ENCODE measurements at regions not wholly inside any gene's neighbourhood (a gene's known extent, or its start where the extent isn't known, plus 50 kb on each side); places are given as distances from the start of the nearest gene placed in this dataset.

DNA sequence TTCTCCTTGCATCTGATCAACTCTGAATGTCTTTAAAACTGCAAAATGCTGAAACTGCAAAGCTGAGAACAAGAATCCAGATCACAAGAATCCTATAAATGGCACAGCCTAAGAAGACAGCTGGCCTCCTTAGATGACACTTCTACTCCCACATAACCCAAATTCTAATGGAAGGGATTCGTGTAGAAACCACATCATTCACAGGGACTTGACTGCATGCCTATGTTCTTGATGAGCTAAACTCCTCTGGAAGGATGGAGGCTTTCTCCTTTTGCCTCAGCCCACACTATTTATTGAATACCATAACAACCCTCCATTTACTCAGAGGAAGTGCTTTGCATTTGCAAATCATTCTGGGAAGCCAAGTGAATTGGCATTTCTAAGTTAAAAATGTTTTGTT, 252.5 kb upstream of the VWC2 start:
- DNase-seq (ENCODE audit: low spot score), result no peak
- TF ChIP-seq, protein P1, sequence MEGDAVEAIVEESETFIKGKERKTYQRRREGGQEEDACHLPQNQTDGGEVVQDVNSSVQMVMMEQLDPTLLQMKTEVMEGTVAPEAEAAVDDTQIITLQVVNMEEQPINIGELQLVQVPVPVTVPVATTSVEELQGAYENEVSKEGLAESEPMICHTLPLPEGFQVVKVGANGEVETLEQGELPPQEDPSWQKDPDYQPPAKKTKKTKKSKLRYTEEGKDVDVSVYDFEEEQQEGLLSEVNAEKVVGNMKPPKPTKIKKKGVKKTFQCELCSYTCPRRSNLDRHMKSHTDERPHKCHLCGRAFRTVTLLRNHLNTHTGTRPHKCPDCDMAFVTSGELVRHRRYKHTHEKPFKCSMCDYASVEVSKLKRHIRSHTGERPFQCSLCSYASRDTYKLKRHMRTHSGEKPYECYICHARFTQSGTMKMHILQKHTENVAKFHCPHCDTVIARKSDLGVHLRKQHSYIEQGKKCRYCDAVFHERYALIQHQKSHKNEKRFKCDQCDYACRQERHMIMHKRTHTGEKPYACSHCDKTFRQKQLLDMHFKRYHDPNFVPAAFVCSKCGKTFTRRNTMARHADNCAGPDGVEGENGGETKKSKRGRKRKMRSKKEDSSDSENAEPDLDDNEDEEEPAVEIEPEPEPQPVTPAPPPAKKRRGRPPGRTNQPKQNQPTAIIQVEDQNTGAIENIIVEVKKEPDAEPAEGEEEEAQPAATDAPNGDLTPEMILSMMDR (IDR thresholded peaks at IDR 0.05; ENCODE audit: extremely low read depth, missing control alignments), result no peak

DNA sequence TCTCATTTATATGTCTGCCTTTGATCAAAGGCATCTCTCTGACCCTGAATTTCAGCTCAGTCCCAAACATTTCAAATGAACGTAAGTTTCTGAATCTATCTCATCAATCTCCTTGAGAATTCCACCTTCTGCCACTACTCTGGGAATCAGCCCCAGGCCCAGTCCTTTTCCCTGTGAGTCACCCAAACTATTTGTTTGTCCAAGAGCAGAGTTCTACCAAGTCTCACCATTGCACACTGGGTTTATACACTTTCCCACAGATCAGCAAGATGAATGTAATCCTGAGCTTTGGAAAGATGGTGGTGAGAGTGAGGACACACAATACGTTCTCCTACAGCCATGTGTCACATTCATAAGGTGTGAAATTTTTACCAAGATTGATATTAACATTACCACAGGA, 251.3 kb upstream of the VWC2 start:
- DNase-seq (ENCODE audit: low spot score), result no peak
- TF ChIP-seq, protein P1 (IDR thresholded peaks at IDR 0.05; ENCODE audit: extremely low read depth, missing control alignments), result no peak

DNA sequence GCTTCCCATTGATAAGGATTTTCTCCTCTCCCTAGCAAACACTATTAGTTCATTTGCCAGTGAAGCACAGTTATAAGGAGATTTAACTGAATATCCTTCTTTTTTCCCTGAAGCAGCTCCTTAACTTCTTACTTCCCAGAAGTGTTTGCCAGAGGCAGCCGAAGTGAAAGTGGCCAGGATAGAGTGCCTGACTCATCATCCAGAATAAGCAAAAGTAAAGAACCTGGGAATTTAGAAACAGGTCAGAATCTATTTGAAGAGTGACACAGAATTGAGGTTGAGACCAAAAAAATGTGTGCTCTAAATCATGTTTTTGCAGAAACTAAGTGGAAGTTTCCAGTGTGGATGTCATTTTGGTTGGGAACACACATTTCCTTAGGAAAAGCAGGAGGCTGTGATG, 249.6 kb upstream of the VWC2 start:
- TF ChIP-seq, protein P1 (IDR thresholded peaks at IDR 0.05; ENCODE audit: extremely low read depth, missing control alignments), result no peak
- DNase-seq (ENCODE audit: low spot score), result no peak

DNA sequence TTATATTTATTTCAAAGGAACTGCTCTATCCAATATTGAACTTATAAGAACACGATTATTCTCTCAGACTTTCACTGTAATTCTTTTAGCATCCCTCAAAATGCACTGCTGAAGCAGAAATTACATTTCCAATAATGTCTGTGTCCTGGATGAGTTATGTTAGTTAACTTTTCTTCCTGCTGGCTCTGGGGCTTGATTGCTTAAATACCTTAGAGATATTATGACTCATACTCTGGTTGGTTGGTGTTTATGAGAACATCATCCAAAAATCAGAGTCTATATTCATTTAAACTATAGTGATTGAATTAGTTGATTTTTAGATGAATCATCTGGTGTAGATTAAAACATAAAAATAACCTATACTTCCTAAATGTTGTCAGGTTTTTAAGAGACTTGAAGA, 246.3 kb upstream of the VWC2 start:
- DNase-seq (ENCODE audit: low spot score), result no peak
- TF ChIP-seq, protein P1 (IDR thresholded peaks at IDR 0.05; ENCODE audit: extremely low read depth, missing control alignments), result no peak

DNA sequence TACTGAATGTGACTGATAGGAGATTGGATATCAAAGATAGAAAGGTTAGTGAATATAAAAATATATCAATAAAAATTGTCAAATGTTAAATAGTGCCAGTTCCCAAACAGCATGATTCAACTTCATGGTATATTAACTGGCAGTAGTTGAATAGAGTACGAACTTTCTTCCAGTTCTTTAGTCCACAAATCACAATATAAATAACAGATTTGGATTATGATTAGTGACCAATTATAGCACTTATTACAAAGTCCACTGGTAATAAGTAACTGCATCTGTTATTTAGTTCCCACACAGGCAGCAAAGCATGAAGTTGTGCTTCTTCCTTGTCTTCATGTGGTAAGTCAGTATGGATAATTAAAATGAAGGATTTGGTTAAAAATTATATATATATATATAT, 243.0 kb upstream of the VWC2 start:
- DNase-seq (ENCODE audit: low spot score), result no peak
- TF ChIP-seq, protein P1 (IDR thresholded peaks at IDR 0.05; ENCODE audit: extremely low read depth, missing control alignments), result no peak

DNA sequence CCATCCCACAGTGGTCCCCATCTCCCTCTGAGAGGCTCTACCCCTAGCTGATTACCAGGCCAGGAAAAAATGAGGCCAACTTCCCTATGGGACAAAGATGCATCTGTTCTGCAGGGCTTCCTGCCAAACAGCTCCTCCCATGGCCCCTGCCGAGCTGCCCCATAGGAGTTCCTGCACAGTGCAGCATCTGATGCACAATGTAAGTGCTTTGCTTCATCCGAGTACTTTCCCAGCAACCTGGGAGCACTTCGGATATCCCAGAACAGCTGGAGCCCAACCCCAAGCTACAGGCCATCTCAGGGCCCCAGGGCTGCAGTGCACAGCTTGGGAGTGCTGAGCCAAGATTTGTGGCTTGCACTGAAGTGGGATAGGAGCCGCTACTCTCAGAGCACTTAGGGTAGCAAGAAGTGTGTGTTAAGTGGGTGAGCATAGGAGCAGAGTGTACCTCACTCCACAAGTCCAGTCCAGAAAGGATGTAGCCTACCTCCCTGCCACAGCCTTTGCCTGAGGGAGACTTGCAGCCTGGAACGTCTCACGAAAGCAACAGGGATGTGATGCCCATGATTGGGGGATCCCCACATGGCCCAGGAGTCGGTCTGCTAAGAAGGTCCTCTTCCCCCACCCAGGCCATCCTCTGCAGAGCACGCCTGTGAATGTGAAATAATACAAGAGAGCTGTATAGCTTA, 209.6 kb upstream of the VWC2 start:
- TF ChIP-seq, protein P1 (IDR thresholded peaks at IDR 0.05; ENCODE audit: extremely low read depth, missing control alignments), result no peak
- DNase-seq (ENCODE audit: low spot score), result no peak

DNA sequence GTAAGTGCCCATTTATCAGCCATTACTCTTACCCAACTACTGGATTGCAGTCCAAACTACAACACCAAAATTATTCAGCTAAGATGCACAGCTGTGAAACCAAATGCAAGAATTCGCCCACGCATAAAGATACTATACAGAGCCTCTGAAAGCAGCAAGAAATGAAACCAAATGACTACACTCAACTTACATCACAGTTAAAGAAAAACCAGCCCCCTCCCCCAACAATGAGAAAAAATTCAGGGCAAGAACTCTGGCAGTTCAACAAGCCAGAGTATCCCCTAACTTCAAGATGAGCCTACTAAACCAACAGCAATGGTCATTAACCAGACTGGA, 209.1 kb upstream of the VWC2 start:
- TF ChIP-seq, protein P1 (IDR thresholded peaks at IDR 0.05; ENCODE audit: extremely low read depth, missing control alignments), result no peak
- peak; percentile 41 for DNase-seq (ENCODE audit: low spot score)

All from GM20000 (cell line).